Skeletal muscle cell (primary cell): ENCODE measurements at regions not wholly inside any gene's neighbourhood (a gene's known extent, or its start where the extent isn't known, plus 50 kb on each side); places are given as distances from the start of the nearest gene placed in this dataset.

Source experiments
- DNase-seq: peaks from one replicate; pipeline ENCODE4 v3.0.0-alpha.2; 2010; ENCODE audit warnings: low read depth
- H3K4me3 ChIP-seq: 2 replicates; pipeline ENCODE4 v1.5.1; 2011; ENCODE audit warnings: low read depth, mild to moderate bottlenecking, control low read depth, low read length, moderate library complexity

- no peak for DNase-seq
- H3K4me3 ChIP-seq, result no peak overlapping the region
Observed at GRCh38 chr1:175870217-175870616, 126.8 kb upstream of the TNR start.

- H3K4me3 ChIP-seq, result no peak overlapping the region
Observed at GRCh38 chr1:175866776-175867175, 123.4 kb upstream of the TNR start.

GRCh38 chr1:175865041-175865766, 121.8 kb upstream of the TNR start:
- H3K4me3 ChIP-seq, result no peak overlapping the region

More at GRCh38 chr1:175866776-175867175, 123.4 kb upstream of the TNR start:
- DNase-seq, result no peak

GRCh38 chr1:175864625-175865024, 121.2 kb upstream of the TNR start:
- no peak overlapping the region for H3K4me3 ChIP-seq
- no peak for DNase-seq

More at GRCh38 chr1:175865041-175865766, 121.8 kb upstream of the TNR start:
- no peak for DNase-seq

- no peak overlapping the region for H3K4me3 ChIP-seq
- DNase-seq, result no peak
Observed at GRCh38 chr1:175864183-175864582, 120.8 kb upstream of the TNR start.

- H3K4me3 ChIP-seq, result no peak overlapping the region
- DNase-seq, result no peak
Observed at GRCh38 chr1:175863299-175864050, 120.1 kb upstream of the TNR start.

- no peak overlapping the region for H3K4me3 ChIP-seq
- no peak for DNase-seq
Observed at GRCh38 chr1:175862408-175862807, 119.0 kb upstream of the TNR start.

- H3K4me3 ChIP-seq, result no peak overlapping the region
- no peak for DNase-seq
Observed at GRCh38 chr1:175861626-175862367, 118.4 kb upstream of the TNR start.

- H3K4me3 ChIP-seq, result no peak overlapping the region
- no peak for DNase-seq
Observed at GRCh38 chr1:175857756-175858155, 114.4 kb upstream of the TNR start.

GRCh38 chr1:175853681-175854080, 110.3 kb upstream of the TNR start:
- DNase-seq, result no peak
- no peak overlapping the region for H3K4me3 ChIP-seq

GRCh38 chr1:175851749-175852148, 108.4 kb upstream of the TNR start:
- H3K4me3 ChIP-seq, result no peak overlapping the region
- no peak for DNase-seq

GRCh38 chr1:175848329-175848728, 104.9 kb upstream of the TNR start:
- no peak for DNase-seq
- H3K4me3 ChIP-seq, result no peak overlapping the region

GRCh38 chr1:175845985-175846384, 102.6 kb upstream of the TNR start:
- no peak for DNase-seq
- no peak overlapping the region for H3K4me3 ChIP-seq

GRCh38 chr1:175845338-175845737, 101.9 kb upstream of the TNR start:
- no peak overlapping the region for H3K4me3 ChIP-seq
- DNase-seq, result no peak

GRCh38 chr1:175844877-175845276, 101.5 kb upstream of the TNR start:
- DNase-seq, result no peak
- no peak overlapping the region for H3K4me3 ChIP-seq

- no peak overlapping the region for H3K4me3 ChIP-seq
- no peak for DNase-seq
Observed at GRCh38 chr1:175842550-175842949, 99.2 kb upstream of the TNR start.

GRCh38 chr1:175841738-175842187, 98.4 kb upstream of the TNR start:
- no peak for DNase-seq
- no peak overlapping the region for H3K4me3 ChIP-seq

- no peak for DNase-seq
Observed at GRCh38 chr1:175840787-175841186, 97.4 kb upstream of the TNR start.

GRCh38 chr1:175839779-175840669, 96.6 kb upstream of the TNR start:
- no peak for DNase-seq
- no peak overlapping the region for H3K4me3 ChIP-seq

More at GRCh38 chr1:175840787-175841186, 97.4 kb upstream of the TNR start:
- H3K4me3 ChIP-seq, result no peak overlapping the region
